GM18867 (cell line): ENCODE measurements at regions not wholly inside any gene's neighbourhood (a gene's known extent, or its start where the extent isn't known, plus 50 kb on each side); places are given as distances from the start of the nearest gene placed in this dataset.
A peak's percentile ranks its signal among the peaks of the same experiment; 100 is the strongest.
"Not testable (repeated sequence)": the region's sequence is repeated elsewhere in the genome, so short reads cannot be mapped to it uniquely, and the experiment has no call there.

Experiments used
- ATAC-seq: cut with Tn5 transposase; IDR thresholded peaks from one replicate; pipeline ENCODE4 v1.9.1; 2021; ENCODE audit warnings: mild to moderate bottlenecking, moderate library complexity; ENCODE audit not compliant: unreplicated experiment

DNA sequence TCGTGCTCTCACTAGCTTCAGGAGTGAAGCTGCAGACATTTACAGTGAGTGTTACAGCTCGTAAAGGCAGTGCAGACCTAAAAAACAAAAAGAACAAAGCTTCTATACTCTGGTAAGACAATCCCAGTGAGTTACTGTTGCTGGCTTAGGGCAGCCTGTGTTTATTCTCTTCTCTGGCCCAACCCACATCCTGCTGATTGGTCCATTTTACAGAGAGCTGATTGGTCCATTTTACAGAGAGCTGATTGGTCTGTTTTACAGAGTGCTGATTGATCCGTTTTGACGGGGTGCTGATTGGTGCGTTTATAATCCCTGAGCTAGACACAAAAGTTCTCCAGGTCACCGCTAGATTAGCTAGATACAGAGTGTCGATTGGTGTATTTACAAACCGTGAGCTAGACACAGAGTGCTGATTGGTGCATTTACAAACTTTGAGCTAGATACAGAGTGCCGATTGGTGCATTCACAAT lies 158.0 kb downstream of the KLRB1 start:
- not testable (repeated sequence) for ATAC-seq

DNA sequence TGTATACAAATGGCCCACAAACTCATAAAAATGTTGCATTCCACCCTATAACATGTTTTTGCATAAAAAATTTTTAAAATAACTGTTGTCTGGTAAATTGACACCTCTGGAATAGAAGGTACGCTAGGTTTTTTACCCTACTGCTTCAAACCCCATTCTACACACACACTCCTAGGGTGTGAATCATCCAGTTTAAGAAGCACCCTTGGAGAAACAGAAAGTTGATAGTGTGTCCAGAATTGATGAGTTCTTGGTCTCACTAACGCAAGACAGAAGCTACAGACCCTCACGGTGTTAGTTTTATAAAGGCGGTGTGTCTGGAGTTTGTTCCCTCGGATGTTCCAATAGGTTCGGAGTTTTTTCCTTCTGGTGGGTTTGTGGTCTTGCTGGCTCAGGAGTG lies 158.5 kb downstream of the KLRB1 start:
- ATAC-seq: no peak

- ATAC-seq: not testable (repeated sequence)
Observed at GRCh38 chr12:9448648-9449047, 159.1 kb downstream of the KLRB1 start.

GRCh38 chr12:9447791-9448614 lies 159.7 kb downstream of the KLRB1 start:
- peak; percentile 61 for ATAC-seq

- ATAC-seq: peak; percentile 11
Observed at GRCh38 chr12:9446883-9447761, 160.6 kb downstream of the KLRB1 start.

GRCh38 chr12:9440428-9440827 lies 167.3 kb downstream of the KLRB1 start:
- not testable (repeated sequence) for ATAC-seq

- not testable (repeated sequence) for ATAC-seq
Observed at GRCh38 chr12:9435682-9436081, 172.0 kb downstream of the KLRB1 start.

DNA sequence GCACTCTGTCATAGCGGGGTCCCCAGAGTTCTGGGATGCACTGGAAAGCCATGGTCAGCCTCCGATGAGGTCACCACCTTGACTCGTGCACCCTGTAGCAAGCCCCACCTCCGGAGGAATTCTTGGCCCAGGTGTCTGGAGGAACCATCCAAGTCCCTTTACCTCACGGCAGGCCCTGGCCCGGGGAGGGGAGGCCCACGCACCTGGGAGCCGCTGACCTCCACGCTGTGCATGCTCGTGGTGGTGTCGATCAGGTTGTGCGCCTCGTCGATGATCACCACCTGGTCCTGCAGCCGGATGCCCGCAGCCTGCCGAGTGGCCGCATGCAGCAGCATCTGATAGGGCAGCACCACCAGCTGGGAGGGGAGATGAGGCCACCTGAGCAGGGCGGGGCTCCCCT lies 177.3 kb downstream of the KLRB1 start:
- not testable (repeated sequence) for ATAC-seq

GRCh38 chr12:9428856-9429255 lies 178.9 kb downstream of the KLRB1 start:
- not testable (repeated sequence) for ATAC-seq

DNA sequence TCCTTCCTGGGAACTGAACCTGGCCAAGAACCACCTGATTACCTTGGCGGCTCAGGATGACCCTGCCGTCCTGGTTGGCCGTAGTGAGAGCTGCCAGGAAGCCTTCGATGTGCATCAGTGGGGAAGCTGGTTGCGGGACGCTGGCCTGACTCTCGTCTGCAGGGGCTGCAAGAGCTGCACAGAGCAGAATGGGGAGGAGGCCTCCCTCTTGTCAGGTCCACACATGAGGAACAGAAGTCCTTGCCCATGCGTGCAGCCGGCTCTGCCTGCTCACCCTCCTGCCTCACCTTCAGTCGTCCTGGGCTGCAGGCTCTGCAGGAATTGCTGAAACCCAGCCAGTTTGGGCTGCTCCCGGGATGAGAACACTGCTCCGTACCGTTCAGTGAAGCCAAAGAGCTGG lies 182.3 kb downstream of the KLRB1 start:
- not testable (repeated sequence) for ATAC-seq

DNA sequence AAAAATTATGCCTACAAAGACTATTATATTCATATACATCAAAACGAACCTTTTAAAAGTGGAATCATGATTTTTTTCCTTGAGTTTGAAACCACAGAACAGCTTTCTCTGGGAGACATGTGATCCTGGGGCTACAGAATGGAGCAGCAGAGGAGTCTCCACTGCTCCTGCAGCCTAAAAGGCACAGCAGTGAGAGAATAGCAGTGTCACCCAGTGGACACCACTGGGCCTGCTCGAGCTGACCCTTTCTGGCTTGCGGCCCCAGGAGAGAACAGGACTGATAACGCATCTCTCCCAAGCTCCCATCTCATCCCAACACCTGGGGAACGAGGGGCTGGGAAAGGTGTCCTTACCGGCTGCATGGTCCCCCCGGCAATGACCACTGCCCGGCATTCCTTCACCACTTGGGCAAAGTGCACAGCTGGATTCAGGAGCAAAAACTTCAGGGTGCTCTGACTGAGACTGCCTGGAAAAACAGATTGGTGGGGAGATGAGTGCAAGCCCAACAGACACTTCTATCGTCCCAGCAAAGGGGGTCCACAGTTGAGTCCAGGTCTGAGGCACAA lies 183.5 kb downstream of the KLRB1 start:
- ATAC-seq: not testable (repeated sequence)

GRCh38 chr12:9422689-9423088 lies 185.0 kb downstream of the KLRB1 start:
- ATAC-seq: peak; percentile 81

DNA sequence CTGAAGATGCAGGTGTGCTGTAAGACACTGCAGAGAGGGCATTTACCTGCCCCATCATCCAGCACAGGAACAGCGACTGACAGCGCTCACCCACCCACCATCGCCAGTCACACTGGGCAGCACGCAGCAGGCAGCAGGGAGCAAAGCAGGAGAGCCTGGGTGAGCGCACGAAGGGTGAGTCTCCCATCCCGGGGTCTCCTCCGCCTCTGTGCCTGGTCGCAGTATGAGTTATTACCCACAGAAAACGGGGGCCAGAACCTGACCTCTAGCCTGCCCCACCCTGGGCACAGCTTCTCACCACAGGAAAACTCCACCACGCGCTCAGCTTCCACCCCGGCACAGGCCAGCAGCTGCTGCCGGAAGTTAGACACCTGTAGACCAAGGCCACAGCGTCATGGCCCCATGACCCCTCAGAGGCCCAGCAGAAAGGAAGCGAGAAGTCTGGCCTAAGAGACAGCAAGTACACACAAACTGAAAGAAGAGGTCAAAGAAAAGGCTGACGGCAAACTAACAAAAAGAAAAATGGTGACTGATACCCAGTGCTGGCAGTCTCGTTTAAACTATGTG lies 186.1 kb downstream of the KLRB1 start:
- peak; percentile 63 for ATAC-seq

DNA sequence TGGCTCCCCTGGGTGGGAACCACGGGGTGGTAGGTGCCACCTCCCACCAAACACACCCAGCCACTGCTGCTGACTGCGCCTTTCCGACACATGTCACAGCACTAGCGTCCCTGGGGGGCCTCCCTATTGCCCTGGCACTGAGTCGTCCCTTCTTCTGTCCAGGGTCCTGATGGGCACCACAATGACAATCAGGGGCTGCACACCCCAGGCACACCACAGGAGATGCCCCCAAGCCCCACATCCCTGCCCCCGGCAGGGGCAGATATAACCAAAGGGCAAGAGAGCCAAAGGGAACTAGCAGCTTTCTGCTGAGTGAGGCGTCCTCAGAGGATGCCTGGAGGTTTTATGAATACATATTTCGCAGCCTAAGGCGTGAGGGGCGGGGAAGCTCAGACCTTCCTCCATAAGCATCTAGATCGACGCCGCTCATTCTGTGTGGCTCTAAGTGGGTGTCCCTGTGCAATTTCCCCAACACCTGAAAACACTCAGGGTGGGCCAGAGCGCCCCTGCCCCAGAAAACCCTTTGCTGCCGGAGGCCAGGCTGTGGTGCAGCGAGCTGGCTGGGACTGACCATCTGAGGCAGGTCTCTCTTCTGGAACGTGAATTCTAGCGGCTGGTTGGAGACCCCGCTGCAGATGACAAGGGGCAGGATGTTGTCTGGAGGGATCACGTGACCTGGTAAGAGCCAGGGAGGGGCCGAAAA lies 186.7 kb downstream of the KLRB1 start:
- not testable (repeated sequence) for ATAC-seq

- ATAC-seq: not testable (repeated sequence)
Observed at GRCh38 chr12:9418669-9419041, 189.1 kb downstream of the KLRB1 start.

- ATAC-seq: not testable (repeated sequence)
Observed at GRCh38 chr12:9417947-9418668, 189.6 kb downstream of the KLRB1 start.

DNA sequence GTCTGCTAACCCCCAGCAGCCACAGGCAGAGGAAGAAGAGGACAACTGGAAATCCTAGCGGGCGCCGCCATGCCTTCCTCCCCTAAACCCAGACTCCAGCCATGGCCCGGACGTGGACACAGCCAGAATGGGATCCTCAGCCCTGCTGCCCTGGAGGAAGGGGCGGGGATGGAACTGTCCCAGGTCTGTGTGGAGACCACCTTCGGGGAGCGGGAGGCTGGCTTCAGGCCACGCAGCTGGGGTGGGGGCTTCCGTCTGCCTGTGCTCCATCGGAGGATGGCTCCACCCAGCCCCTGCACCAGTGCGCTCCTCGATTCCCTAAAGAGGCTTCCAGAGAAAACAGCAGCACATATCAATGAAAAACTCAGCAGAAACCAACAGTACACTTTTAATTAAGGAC lies 190.4 kb downstream of the KLRB1 start:
- not testable (repeated sequence) for ATAC-seq

DNA sequence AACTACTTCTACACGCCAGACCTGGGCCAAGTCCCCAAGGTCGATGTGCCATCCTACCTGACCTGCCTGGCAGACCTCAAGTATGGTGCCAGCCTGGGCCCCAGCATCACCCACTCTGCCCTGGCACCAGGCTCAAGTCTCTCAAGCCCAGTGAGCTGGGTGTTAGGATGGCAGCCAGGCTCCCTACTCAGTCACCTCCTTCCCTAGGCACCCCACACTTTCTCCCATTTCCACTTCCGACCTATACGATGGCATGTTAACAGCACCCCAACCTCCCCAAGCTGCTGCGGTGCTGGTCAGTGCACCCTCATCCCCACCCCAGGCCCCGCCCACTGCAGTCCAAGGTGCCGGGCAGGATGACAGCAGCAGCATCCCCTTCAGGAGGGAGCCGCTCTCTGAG lies 191.4 kb downstream of the KLRB1 start:
- not testable (repeated sequence) for ATAC-seq

DNA sequence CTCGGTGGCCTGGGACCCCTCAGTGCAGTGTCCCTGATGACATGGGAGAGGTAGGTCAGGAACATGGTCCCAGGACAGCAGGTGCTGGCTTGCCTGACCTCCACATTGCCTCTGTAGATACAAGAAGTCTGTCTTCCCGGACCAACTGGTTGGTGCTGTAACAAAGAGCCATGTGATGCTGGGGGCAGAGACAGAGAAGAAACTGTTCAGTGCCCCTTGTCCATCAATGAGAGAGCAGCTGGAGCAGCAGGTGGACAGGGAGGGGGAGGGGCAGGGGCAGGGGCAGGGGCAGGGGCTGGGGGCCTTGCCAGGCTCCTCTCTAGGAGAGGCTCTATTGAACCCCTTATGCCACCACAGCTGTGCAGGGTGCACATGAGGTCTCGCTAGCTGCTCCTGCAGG lies 191.8 kb downstream of the KLRB1 start:
- ATAC-seq: not testable (repeated sequence)

GRCh38 chr12:9413862-9414261 lies 193.9 kb downstream of the KLRB1 start:
- not testable (repeated sequence) for ATAC-seq
